Left ventricle myocardium superior (tissue), 1 donor: ENCODE measurements at regions not wholly inside any gene's neighbourhood (a gene's known extent, or its start where the extent isn't known, plus 50 kb on each side); places are given as distances from the start of the nearest gene placed in this dataset.
A peak's percentile ranks its signal among the peaks of the same experiment; 100 is the strongest.
"Not testable (repeated sequence)": the region's sequence is repeated elsewhere in the genome, so short reads cannot be mapped to it uniquely, and the experiment has no call there.

Experiments used
- ATAC-seq: fragments of 200-7000 bp; cut with Tn5 transposase; one replicate; pipeline ENCODE4 v1.9.1; 2020; ENCODE audit warnings: mild to moderate bottlenecking, moderate library complexity
- DNase-seq: peaks from one replicate; pipeline ENCODE4 v3.0.0-alpha.2; 2020
- intact Hi-C: fragments of 100-400 bp; cut with micrococcal nuclease; formaldehyde crosslinking; loops from one replicate; pipeline ENCODE4 v1.11.0; 2022
- donor health status: DM: no; HTN: yes; CAD: no; lungs with severe emphysema.

DNA sequence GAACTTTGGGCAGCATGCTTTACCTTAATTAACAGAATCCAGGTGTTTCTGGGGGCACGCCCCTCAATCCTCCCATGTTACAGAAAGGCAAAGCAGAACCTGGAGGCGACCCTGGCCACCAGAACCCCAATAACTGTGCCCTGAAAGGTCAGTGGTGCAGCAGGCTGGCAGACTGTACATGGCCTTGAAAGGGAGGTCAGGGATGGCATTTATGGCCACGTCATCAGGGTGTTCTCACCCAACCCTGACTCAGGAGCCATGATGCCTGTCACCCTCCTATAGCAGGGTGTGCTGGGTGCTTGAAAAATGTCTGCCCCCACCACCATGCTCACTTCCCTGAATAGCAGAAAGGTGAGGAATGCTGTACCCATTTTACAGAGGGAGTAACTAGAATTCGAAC, 177.7 kb downstream of the TMEM132E start:
- intact Hi-C loops = no loop called here
- ATAC-seq (no peak), DNase-seq (no peak)

DNA sequence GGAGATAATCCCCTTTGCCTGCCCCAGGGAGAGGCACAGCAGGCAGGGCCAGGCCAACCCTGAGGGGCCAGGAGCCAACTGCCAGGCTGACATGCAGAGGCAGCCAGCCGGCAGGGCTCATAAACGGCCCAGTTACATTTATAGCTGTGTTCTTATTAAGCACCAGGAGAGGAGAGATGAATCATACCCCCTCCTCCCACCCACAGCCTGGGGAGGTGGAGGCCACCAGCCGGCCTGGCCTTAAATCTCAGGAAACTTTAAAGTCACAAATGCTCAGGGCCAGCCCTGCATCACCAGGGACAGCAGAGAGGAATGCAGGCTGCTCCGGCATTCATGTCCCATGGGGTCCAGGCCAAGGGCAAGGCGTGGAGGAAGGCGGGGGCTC, 177.2 kb downstream of the TMEM132E start:
- ATAC-seq (peak; percentile 68), DNase-seq (no peak)
- intact Hi-C loops = no loop called here

DNA sequence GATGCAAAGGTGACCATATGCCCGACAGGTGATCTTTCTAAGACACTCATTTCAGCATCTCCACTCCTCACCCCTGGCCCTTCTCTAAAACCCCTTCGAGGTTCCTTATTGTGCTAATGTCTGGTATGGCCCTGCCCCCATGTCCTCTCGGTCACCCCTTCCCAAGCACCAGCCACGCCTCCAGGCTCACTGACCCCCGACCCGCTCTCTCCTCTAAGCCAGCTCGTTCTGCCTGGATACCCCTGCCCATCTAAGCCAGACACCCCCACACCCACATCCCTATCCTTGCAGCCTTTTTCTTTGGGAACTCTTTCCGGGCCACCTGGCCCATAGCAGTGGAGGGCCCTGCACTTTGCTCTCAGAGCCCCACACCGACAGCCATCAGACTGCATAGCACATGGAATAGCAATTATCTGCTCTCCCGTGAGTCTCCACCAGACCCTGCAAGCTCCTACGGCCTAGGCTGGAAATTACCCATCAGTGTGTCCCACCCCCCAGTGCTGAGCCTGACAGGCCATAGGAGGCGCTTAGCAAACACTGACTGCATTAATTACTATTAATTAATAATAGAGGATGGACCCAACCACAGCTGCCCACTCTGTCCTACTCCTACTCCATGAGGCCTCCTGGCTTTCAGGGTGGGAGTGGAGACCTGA, 176.7 kb downstream of the TMEM132E start:
- ATAC-seq (no peak), DNase-seq (no peak)
- intact Hi-C loops = no loop called here

DNA sequence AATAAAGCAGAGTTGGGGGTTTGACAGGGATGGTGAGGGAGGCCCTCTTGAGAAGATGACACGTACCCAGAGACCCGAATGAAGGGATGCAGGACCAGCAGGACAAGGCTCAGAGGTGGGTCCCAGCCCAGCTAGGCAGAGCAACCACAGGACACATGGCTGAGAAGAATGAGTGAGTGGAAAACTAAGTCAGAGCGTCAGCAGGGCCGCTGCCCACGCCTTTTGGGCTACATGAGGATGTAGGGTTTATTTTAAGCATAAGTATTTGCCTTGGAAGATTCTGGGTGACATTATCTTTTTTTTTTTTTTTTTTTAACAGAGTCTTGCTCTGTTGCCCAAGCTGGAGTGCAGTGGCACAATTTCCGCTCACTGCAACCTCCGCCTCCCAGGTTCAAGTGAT, 176.0 kb downstream of the TMEM132E start:
- ATAC-seq (no peak), DNase-seq (no peak)
- intact Hi-C loops = no loop called here

DNA sequence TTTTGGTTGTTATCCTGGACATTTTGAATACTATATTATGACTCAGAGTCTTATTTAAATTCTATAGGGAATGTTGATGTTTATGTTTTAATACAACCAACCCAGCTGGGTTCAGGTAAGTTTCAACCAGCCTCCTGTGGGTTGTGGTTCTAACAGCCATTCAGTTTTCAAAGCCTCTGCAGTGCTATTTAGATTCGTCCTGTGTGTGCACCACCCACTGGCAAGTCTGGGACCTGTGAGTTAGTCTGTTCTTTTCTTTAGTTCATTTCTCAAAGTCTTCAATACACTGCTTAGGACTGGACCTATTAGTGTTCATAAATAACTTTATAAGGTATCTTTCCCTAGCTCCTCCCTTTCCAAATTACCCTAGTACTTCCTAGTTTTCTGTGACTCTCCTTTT, 170.6 kb downstream of the TMEM132E start:
- DNase-seq (no peak), ATAC-seq (no peak)
- intact Hi-C loops = no loop called here

DNA sequence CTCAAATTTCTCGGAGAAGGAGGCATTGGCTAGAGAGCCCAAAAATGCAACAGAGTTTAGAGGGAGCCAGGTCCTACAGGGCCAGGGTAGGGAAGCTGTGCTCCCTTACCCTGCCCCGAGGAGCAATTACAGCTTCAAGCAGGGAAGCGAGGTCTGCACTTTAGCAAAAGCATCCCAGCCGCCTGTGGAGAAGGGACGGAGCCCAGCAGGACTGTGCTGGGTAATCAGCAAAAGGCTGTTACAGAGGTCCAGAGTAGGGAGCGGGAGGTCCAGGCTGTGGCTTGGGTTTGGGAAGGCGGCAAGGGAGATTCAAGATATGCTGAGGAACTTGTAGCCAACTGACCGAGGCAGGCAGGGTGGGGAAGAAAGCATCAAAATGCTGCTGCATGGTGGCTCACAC, 162.6 kb downstream of the TMEM132E start:
- DNase-seq (no peak), ATAC-seq (no peak)
- intact Hi-C loops = no loop called here

DNA sequence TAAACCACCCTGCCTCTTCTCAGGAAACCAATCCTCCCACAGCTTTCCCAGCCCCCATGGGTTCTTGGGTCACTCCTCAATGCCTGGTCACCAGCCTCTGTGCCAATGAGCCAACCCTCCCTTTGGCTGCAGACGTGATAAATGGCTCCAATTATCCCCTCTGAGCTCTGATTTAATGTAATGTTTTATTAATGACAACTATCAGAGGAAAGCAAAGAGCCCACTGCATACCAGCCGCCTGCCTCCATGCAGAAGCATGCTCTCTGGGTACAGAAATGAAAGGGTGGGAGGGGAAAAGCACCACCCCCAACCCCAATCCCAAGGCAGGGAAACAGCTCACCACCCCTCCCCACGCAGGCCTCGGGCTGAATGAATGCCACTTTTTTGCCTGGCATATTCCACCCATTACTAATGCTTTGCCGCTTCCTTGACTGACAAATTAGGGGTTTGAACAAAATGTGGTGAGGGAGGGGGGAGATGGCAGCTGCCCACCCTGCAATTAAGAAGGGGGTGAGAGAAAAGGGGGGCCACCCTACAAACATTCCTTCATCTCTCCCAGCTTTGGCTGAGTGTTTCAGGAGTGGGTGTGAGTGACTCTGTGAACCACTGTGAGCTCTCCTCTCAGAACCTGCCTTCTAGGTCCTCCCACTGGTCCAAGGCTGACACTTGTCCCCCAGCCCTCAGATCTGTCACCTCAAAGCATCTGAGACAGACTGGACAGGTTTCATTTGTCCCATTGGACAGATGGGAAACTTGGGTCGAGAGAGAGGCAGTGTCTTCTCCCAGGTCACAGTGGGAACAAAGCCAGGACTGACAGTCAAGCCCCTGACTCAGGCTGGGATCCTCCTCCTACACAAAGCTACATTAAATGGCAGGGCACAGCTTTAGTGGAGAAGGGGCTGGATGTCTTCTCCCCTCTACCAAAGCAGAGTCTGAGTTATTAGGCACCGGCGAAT, 161.5 kb downstream of the TMEM132E start:
- DNase-seq (no peak), ATAC-seq (no peak)
- intact Hi-C loops = no loop called here

DNA sequence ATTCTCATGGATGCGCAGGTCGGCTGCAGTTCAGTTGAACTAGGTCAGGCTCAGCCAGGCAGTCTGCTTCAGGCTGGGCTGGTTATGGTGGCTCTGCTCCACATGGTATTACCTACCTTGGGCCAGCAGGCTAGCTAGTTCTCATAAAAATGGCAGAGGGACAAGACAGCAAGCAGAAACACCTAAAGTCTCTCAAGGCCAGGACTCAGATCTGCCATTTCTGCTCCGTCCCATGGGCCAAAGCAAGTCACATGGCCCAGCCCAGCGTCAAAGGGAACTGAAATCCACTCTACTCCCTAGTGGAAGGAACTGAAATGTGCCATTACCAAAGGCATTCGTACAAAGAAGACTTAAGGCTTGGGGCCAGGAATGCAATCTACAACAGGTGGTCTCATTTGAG, 160.0 kb downstream of the TMEM132E start:
- DNase-seq = no peak
- intact Hi-C loops = no loop called here
- ATAC-seq = no peak

DNA sequence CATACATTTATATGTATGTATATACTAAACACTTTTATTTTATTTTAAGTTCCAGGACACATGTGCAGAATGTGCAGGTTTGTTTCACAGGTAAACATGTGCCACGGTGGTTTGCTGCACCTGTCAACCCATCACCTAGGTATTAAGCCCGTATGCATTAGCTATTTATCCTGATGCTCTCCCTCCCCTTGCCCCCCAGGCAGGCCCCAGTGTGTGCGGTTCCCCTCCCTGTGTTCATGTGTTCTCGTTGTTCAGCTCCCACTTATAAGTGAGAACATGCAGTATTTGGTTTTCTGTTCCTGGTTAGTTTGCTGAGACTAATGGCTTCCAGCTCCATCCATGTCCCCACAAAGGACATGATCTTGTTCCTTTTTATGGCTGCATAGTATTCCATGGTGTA, 158.3 kb downstream of the TMEM132E start:
- intact Hi-C loops, ATAC-seq, DNase-seq: not testable (repeated sequence)

DNA sequence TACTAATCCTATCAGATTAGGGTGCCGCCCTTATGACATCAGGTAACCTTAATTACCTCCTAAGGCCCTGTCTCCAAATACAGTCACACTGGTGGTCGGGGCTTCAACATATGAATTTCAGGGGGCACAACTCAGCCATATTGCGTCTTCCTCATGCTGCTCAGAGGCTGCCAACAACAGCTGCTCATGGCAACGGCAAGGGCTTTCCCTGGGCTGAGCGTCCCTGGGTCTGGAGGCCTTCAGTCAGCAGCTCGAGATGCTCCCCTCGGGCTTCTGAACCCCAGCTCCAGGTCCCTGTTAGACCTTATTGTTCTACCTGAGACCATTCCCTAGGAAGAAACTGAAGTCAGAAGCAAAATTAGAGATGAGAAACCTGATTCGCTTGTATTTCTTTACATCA, 157.2 kb downstream of the TMEM132E start:
- intact Hi-C loops = no loop called here
- DNase-seq = no peak
- no peak for ATAC-seq

DNA sequence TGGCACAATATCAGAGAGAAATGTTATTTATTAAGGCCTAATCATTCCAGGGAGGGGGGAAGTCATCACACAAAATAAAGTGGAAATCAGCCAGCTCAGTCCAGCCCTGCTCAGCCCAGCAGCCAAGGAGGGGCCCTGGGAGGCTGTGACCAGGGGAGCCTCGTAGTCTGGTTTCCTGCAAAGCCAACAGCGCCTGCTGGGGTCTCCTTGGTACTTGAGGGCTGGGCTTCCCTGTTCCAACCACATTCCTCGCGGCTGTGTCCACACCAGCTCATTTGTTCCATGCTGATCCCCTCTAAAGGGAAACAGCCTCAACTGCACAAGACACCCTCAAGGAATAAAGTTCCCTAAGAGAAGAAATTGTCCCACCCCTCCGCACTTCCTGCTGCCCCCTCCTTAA, 154.0 kb downstream of the TMEM132E start:
- ATAC-seq = no peak
- no peak for DNase-seq
- intact Hi-C loops = no loop called here

DNA sequence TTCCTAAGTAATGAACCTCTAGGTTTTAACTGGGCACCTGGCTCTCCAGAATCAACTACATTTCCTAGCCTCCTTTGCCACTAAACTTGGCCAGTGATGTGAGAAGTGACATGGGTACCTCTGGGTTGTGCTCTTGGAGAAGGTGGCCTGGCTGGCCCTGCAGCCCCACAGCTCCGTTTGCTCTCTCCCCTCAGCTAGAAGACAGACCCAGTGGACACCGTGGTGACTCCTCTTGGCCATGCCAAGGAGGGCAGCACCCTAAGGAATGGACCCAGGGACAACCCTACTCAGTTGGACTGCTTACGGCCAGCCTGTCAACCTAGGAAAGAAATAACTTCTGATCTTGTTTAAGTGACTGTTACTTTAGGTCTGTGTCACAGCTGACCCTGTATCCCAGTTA, 151.4 kb downstream of the TMEM132E start:
- ATAC-seq = no peak
- intact Hi-C loops = no loop called here
- no peak for DNase-seq

DNA sequence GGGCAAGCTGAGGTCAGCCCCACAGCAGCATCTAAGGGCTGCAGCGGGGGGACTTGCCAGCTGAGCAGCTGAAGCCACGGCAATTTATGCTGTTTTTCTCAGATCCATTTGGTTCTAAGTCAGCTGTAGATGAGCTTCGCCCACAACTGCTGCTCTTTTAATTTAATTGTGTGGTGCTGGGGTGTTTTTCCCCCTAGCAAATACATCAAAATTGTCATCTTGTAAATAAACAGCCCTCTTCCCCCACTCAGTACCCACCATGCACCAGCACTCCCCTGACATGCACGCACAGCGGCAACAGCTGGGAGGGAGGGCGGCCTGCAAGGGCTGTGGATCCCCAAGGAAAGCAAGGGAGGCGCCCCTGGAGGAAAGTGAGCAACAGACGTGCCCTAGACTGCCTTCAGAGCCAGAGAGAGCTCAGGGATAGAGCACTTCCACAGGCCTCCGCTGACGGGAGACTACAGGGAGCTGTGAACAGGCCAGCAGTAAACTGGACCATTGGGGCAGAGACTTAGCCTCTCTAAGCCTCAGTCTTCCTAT, 149.5 kb downstream of the TMEM132E start:
- intact Hi-C loops = no loop called here
- DNase-seq (no peak), ATAC-seq (no peak)

DNA sequence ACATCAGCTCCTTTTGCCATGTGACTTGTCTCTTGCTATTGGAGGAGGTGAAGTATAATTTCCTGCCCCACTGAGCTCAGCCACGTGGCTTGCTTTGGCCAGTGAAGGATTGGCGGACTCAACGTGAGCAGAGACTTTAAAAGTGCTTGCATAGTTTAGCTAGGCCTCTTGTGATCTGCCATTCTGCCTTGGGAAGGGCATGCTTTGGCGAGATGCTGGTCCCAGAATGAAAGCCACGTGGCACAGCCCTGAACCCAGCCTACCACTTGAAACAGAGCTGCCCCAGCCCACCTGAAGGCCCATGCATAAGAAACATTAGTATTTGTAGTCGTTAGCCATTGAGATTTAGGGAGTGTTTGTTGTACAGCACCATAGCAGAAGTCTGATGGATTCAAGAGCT, 148.2 kb downstream of the TMEM132E start:
- intact Hi-C loops = no loop called here
- DNase-seq = no peak
- ATAC-seq = no peak

DNA sequence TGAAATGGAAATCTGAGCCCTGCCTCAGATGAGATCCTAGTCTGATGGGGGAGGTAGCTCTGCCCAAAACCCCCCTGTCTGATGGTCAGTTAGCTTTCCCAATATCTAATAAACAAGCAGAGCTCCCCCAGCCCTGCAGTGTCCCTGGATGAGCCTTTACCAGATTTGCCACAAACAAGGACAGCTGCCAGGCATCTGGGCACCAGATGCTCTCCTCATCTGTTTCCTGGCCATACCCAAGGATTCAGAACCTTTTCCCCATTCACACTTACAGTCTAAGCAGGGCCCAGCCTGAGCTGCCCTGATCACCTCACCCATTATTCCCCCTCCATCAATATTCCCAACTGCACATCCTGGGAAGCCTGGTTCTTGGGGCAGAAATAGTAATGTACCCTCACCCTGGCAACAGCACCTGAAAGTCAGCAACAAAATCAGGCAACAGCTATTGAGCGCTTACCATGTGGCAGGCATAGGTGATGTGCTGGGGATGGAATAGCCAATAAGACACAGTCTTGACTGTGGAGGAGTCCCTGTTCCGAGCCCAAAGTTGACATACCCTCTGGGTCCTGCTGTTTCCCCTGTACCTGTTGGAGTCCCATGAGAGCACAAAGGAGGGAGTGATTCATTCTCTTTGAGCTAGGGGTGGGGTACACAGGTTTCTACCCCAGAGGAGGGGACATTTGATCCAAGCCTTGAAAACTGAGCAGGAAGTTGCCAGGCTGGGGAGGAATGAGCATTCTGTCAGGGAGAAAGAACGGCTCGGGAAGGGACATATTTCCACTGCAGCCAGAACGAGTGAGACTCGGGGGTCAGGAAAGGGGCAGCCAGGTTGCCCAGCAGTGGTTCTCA, 147.4 kb downstream of the TMEM132E start:
- DNase-seq (no peak), ATAC-seq (no peak)
- intact Hi-C loops = no loop called here

DNA sequence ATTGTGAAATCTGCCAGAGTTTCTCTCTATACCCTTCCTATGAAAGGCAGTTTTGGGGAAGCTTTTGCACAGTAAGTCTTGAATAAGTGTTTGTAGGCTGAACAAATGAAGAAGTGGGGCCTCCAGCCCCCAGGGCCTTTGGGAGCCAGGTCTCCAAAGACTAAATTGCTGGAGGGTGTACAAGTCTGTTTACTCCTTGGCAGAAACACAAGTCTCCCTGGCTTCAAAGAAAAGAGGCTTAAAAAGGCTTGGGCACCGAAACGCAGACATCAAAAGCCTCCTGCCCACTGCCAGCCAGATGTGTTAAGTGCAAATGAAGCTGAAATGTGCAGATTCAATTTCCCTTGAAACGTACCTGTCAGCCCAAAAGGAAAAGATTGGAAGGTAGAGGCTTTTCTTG, 146.3 kb downstream of the TMEM132E start:
- ATAC-seq (no peak), DNase-seq (no peak)
- intact Hi-C loops = no loop called here

DNA sequence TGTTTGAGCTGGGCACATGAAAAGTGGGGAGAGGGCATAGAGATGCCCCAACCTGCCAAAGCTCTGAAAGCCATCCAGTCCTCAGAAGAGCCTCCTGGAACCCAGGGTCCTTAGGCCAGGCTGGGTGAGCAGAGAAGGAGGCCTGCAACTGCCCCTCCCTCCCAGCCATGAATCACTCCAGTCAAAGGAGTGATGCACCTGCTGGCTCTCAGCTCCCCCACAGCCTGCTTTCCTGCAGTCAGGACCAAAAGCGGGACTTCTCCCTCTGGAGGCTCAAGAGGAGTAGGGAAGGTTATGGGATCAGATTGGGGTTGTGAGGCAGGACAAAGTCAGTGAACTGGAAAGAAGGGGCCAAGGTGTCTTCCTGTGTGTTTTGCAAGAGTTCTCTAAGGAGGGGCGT, 145.6 kb downstream of the TMEM132E start:
- intact Hi-C loops = no loop called here
- no peak for DNase-seq
- no peak for ATAC-seq

DNA sequence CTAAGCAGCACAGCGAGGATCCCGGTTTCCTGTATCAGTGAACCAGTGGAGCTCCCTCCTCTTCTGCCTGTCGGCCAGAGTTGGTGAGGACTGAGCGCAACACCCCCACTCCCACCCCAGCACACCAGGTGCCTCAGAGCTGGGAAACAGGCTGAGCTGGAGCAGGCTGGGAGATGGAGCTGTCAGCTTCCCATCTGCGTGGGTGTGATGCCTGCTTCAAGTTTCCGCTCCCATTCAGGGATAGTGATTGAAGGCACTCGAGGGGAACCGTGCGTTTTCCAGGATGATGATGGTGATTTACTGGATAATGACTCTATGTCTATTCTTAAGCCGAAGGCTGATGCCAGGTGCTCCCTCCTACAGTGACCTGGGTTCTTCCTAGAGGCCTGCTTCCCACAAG, 144.5 kb downstream of the TMEM132E start:
- intact Hi-C loops = no loop called here
- ATAC-seq (no peak), DNase-seq (no peak)

DNA sequence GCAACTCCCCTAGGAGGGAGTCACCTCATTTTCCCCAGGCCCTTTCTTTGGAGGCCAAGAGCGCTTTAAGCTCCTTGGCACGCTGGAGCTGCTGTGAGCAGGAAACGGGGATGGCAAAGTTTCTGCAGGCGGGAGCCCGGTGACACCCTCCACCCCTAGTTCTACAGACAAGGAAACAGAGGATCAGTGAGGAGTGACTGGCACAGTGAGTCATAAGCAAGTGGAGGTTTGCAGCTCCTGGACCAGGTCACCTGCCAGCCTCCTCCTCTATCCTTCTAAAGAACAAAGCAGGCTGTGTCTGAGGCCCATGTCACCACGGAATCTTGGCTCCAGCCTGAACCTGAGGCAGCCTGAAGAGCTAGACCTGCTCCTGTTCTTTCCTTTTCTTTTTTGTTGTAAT, 141.9 kb downstream of the TMEM132E start:
- ATAC-seq = no peak
- intact Hi-C loops = no loop called here
- DNase-seq = no peak

DNA sequence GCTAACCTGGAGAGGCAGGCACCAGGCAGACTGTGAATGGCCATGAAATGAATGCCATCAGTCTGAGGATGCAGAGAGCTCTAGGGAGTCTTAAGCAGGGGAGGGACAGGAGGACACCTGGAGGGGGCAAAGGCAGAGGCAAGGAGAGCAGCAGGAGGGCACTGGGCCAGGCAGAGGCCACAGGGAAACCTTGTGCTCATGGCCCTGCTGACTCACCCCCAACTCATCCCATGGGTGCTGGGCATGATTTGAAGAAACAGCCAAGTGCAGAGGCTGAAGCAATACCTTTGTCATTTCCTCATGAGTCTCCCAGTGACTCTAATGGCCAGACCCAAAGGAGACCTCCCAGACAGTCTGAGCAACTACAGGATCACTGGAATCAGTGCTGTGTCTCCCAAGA, 141.4 kb downstream of the TMEM132E start:
- DNase-seq (no peak), ATAC-seq (no peak)
- intact Hi-C loops = no loop called here
